ENCODE measurements at regions not wholly inside any gene's neighbourhood (a gene's known extent, or its start where the extent isn't known, plus 50 kb on each side); places are given as distances from the start of the nearest gene placed in this dataset.

GRCh38 chr4:164320847-164321246 is 433.1 kb upstream of the SMIM31 start:
- no peaks in the 10 kb centered on the region for H3K36me3 ChIP-seq (ENCODE audit: control insufficient read depth, insufficient read depth, low read length)
- H3K9me3 ChIP-seq (ENCODE audit: control insufficient read depth, insufficient read depth, low read length) = no peaks in the 10 kb centered on the region
- WGBS (ENCODE audit: insufficient coverage) = 57% methylated on average over 3 of the region's 6 CpGs
- ATAC-seq (no peak), DNase-seq (no peak)
- H3K27me3 ChIP-seq (ENCODE audit: control insufficient read depth, insufficient read depth, low read length) = no peaks in the 10 kb centered on the region
- intact Hi-C loops (cut with micrococcal nuclease) = no loop called here
- Mint-ChIP-seq H3K9me3 (peaks cover 2 to 5% of the 10 kb centered on the region in 2 donors), H3K27ac (no peak overlapping the region), H3K36me3 (no peaks in the 10 kb centered on the region), H3K27me3 (ENCODE audit: low read depth in 2 of 2) (no peaks in the 10 kb centered on the region), H3K4me1 (no peaks in the 10 kb centered on the region), H3K4me3 (no peak overlapping the region)
- H3K4me3 ChIP-seq (ENCODE audit: low read length) = no peak overlapping the region
- no peak for TF ChIP-seq CTCF (IDR thresholded peaks at IDR 0.05)
- no peak overlapping the region for H3K27ac ChIP-seq (ENCODE audit: low read length)
- no peaks in the 10 kb centered on the region for H3K4me1 ChIP-seq (ENCODE audit: control insufficient read depth, insufficient read depth, low read length)

- no peaks in the 10 kb centered on the region for H3K9me3 ChIP-seq (ENCODE audit: control insufficient read depth, insufficient read depth, low read length)
- TF ChIP-seq CTCF (IDR thresholded peaks at IDR 0.05) = no peak
- no peak overlapping the region for H3K4me3 ChIP-seq (ENCODE audit: low read length)
- no peaks in the 10 kb centered on the region for H3K27me3 Mint-ChIP-seq (ENCODE audit: low read depth in 2 of 2)
- intact Hi-C loops (cut with micrococcal nuclease) = no loop called here
- no peak overlapping the region for H3K27ac Mint-ChIP-seq
- no peaks in the 10 kb centered on the region for H3K27me3 ChIP-seq (ENCODE audit: control insufficient read depth, insufficient read depth, low read length)
- DNase-seq (no peak), ATAC-seq (no peak)
- no peaks in the 10 kb centered on the region for H3K36me3 ChIP-seq (ENCODE audit: control insufficient read depth, insufficient read depth, low read length)
- no peaks in the 10 kb centered on the region for H3K4me1 ChIP-seq (ENCODE audit: control insufficient read depth, insufficient read depth, low read length)
- peaks cover 6% of the 10 kb centered on the region for H3K36me3 Mint-ChIP-seq
- H3K27ac ChIP-seq (ENCODE audit: low read length) = no peak overlapping the region
- no peaks in the 10 kb centered on the region for H3K4me1 Mint-ChIP-seq
- no peak overlapping the region for H3K4me3 Mint-ChIP-seq
- no CpG with 5 or more reads among the region's 1 CpG for WGBS (ENCODE audit: insufficient coverage)
- H3K9me3 Mint-ChIP-seq = peaks cover 6 to 11% of the 10 kb centered on the region in 2 donors
Measured at GRCh38 chr4:164326056-164326455, 427.9 kb upstream of the SMIM31 start.

- no peak for TF ChIP-seq CTCF (IDR thresholded peaks at IDR 0.05)
- H3K4me3 ChIP-seq (ENCODE audit: low read length) = no peak overlapping the region
- Mint-ChIP-seq H3K4me1 (no peaks in the 10 kb centered on the region), H3K36me3 (peaks cover 8% of the 10 kb centered on the region), H3K4me3 (no peak overlapping the region), H3K9me3 (peaks cover 15 to 19% of the 10 kb centered on the region in 2 donors), H3K27ac (no peak overlapping the region), H3K27me3 (ENCODE audit: low read depth in 2 of 2) (no peaks in the 10 kb centered on the region)
- no peak overlapping the region for H3K27ac ChIP-seq (ENCODE audit: low read length)
- H3K9me3 ChIP-seq (ENCODE audit: control insufficient read depth, insufficient read depth, low read length) = no peaks in the 10 kb centered on the region
- no peaks in the 10 kb centered on the region for H3K36me3 ChIP-seq (ENCODE audit: control insufficient read depth, insufficient read depth, low read length)
- intact Hi-C loops (cut with micrococcal nuclease) = no loop called here
- ATAC-seq (no peak), DNase-seq (no peak)
- H3K27me3 ChIP-seq (ENCODE audit: control insufficient read depth, insufficient read depth, low read length) = no peaks in the 10 kb centered on the region
- H3K4me1 ChIP-seq (ENCODE audit: control insufficient read depth, insufficient read depth, low read length) = no peaks in the 10 kb centered on the region
Measured at GRCh38 chr4:164337219-164337944, 416.5 kb upstream of the SMIM31 start.

- H3K27ac ChIP-seq (ENCODE audit: low read length) = no peak overlapping the region
- Mint-ChIP-seq H3K27ac (no peak overlapping the region), H3K27me3 (ENCODE audit: low read depth in 2 of 2) (no peaks in the 10 kb centered on the region), H3K4me3 (no peak overlapping the region), H3K9me3 (peaks cover 12 to 17% of the 10 kb centered on the region in 2 donors), H3K4me1 (no peaks in the 10 kb centered on the region), H3K36me3 (peaks cover 8% of the 10 kb centered on the region)
- no peak for ATAC-seq
- TF ChIP-seq CTCF (IDR thresholded peaks at IDR 0.05) = no peak
- intact Hi-C loops (cut with micrococcal nuclease) = no loop called here
- H3K36me3 ChIP-seq (ENCODE audit: control insufficient read depth, insufficient read depth, low read length) = no peaks in the 10 kb centered on the region
- H3K27me3 ChIP-seq (ENCODE audit: control insufficient read depth, insufficient read depth, low read length) = no peaks in the 10 kb centered on the region
- DNase-seq = no peak
- H3K4me3 ChIP-seq (ENCODE audit: low read length) = no peak overlapping the region
- no peaks in the 10 kb centered on the region for H3K4me1 ChIP-seq (ENCODE audit: control insufficient read depth, insufficient read depth, low read length)
- WGBS (ENCODE audit: insufficient coverage) = 71% methylated on average over 1 of the region's 3 CpGs
- no peaks in the 10 kb centered on the region for H3K9me3 ChIP-seq (ENCODE audit: control insufficient read depth, insufficient read depth, low read length)
Measured at GRCh38 chr4:164343472-164343976, 410.4 kb upstream of the SMIM31 start.

Measured in natural killer cell (primary cell).